Hematopoietic multipotent progenitor cell (in vitro differentiated cells): ENCODE measurements at regions not wholly inside any gene's neighbourhood (a gene's known extent, or its start where the extent isn't known, plus 50 kb on each side); places are given as distances from the start of the nearest gene placed in this dataset.
"Not testable (repeated sequence)": the region's sequence is repeated elsewhere in the genome, so short reads cannot be mapped to it uniquely, and the experiment has no call there.

Experiments
- DNase-seq, 3 donors: peaks; one replicate each; pipeline ENCODE4 v3.0.0-alpha.2; 2011 to 2015; ENCODE audit warnings: low read depth in 2 of 3, low spot score in 2 of 3

DNA sequence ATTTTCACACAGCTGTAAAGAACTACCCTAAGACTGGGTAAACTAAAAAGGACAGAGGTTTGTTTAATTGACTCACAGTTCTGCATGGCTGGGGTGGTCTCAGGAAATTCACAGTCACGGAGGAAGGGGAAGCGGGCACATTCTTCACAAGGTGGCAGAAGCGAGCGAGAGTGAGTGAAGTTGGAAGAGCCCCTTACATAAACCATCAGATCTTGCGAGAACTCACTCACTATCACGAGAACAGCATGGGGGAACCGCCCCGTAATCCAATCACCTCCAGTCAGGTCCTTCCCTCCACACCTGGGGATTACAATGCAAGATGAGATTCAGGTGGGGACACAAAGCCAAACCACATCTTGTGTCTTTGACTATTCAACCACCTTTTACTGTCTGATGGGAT, 700.5 kb downstream of the TENT5A start:
- peak in 1 of 3 donors; percentile 1 for DNase-seq

DNA sequence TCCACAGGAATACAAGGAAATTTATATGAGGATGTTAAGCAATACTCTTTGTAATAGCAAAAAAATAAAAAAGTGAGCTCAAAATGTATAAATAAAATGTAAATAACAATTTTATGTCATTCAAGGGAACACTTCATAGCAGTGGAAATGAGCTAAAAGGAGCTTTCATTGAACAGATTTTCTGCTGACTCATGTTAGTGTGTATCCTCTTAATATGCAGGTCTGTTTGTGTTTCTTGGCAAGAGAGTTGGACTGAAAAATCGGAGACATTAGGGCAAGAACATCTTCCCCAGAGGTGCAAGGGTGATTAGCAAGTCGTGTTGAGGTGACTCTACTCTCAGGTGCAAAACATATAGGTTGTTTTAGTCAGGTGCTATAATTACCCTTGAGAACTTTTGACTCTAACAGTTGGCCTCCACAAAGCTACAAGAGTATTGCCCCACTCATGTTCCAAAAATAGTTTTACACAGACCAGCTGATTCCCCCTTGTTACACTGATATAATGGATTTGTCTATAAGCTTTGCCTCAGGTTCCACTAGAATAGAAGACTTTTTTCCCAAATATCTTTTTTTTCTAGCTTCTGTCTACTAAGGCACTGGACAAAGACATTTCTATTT, 702.9 kb downstream of the TENT5A start:
- DNase-seq, result no peak

GRCh38 chr6:81031416-81031815, 721.1 kb downstream of the TENT5A start:
- DNase-seq, result no peak

- DNase-seq, result no peak
Observed at GRCh38 chr6:81026041-81026553, 726.4 kb downstream of the TENT5A start.

DNA sequence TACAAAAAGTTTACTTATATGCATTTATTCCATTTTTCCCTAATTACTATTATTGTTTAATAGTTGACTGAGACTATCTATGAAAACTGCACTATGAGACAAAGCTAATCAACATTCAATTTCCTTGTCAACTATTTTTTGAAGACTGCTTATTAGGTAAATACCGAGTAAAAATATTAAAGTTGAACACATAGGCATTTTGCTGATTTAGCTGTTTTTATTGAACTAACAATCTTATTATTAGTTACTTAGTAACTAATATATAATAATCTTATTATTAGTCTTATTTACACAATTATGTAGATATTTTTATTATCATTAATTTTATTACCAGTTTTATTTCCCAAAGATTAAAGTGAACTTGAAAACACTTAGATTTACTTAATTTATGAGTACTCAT, 728.8 kb downstream of the TENT5A start:
- DNase-seq, result no peak

DNA sequence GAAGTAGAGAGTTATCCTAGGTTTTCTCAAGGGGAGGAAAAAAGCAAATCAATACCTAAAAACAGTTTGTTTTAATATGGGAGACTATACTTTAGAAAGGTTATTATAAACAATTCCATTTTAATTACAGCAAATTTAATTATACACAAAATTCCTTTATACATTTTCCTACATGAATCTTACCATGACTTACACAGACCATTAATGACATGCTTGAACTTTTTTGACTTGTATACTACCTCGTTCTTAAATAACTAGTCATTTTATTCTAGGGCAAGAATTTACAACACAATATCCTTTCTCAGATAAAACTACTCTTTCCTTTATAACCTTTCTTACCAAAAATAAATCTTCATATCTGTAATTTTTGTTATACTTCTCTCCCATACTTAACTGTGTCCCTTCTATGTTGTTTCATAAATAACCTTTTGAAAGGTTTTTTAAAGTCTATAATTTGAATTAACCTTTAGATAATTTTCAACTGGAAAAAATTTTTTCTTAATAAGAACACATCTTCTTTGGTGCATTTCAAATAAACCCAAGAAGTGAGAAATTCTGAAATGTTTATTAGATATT, 729.4 kb downstream of the TENT5A start:
- no peak for DNase-seq

DNA sequence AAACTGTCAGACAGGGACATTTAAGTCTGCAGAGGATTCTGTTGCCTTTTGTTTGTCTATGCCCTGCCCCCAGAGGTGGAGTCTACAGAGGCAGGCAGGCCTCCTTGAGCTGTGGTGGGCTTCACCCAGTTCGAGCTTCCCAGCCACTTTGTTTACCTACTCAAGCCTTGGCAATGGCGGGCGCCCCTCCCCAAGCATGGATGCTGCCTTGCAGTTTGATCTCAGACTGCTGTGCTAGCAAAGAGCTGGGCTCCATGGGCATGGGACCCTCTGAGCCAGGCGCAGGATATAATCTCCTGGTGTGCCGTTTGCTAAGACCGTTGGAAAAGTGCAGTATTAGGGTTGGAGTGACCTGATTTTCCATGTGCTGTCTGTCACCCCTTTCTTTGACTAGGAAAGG, 734.9 kb downstream of the TENT5A start:
- DNase-seq, result not testable (repeated sequence)

DNA sequence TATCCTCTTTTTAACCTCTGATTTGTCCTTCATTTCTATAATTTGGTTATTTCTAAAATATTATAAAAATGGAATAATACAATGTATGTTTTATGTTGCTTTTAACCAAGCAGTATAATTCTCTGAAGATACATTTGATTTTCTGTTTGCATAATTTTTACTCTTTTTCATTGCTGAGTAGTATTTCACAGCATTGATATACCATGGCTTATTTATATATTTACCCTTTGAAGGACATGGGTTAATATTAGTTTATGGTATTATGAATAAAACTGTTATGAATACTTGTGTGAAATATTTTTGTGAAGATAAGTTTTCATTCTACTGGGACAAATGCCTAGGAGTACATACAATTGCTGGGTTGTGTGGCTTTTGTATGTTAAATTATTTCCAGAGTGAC, 748.6 kb downstream of the TENT5A start:
- no peak for DNase-seq

GRCh38 chr6:81003156-81003555, 749.3 kb downstream of the TENT5A start:
- DNase-seq, result no peak

- no peak for DNase-seq
Observed at GRCh38 chr6:81002126-81002525, 750.4 kb downstream of the TENT5A start.

DNA sequence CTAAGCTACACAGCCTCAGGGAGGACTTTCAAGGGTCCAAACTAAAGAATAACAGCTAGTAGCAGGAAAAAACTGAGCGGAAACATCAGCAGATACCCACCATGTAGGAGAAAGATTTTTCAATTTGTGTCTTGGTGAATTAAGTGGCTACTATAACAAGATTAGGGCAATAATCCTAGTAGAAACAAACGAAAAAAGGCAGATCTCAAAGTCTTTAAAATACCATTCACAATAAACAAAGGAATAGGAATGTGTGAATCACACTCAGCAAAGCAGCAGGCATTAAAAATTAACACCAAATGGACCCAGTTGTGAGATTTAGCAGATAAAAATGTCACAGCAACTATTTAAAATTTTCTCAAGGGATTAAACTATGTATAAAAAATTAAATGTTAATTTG, 761.2 kb downstream of the TENT5A start:
- no peak for DNase-seq

GRCh38 chr6:80988892-80989291, 763.6 kb downstream of the TENT5A start:
- DNase-seq, result no peak

- no peak for DNase-seq
Observed at GRCh38 chr6:80988286-80988685, 764.2 kb downstream of the TENT5A start.

- DNase-seq, result not testable (repeated sequence)
Observed at GRCh38 chr6:80981226-80981625, 771.3 kb downstream of the TENT5A start.

- DNase-seq, result no peak
Observed at GRCh38 chr6:80976336-80976735, 776.1 kb downstream of the TENT5A start.

DNA sequence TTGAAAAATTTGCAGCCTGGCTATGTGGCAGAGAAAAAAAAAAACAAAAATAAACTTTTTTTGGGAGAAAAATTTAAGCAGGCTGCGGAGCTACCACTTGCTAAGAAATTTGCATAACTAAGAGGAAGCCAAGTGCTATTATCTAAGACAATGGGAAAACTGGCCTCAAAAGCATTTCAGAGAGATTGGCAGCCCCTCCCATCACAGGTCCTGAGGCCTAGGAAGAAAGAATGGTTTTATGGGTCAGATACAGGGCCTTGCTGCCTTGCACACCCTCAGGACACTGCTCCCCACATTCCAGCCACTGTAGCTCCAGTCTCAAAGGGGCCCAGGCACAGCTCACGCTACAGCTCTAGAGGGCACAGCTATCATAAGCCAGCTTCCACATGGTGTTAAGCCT, 777.9 kb downstream of the TENT5A start:
- no peak for DNase-seq

DNA sequence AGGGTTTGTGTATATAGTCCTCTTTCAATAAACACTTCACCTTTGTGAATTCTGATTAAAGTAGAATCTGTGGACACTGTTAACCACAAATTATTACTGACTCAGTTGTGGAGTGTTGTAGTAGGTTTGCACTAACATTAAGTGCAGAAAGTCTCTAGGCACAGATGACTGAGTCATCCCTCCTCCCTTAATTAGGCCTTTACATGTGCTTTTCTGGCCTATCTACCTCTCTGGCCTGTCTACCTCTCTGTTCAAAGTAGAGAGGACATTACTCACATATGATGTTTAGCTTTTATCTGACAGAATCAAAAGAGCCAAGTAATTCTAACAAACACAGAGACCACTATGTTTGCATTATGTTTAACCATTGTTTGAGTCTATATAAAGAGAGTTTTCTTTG, 783.0 kb downstream of the TENT5A start:
- no peak for DNase-seq

GRCh38 chr6:80967609-80968008, 784.9 kb downstream of the TENT5A start:
- DNase-seq, result peak in 1 of 3 donors; percentile 0

DNA sequence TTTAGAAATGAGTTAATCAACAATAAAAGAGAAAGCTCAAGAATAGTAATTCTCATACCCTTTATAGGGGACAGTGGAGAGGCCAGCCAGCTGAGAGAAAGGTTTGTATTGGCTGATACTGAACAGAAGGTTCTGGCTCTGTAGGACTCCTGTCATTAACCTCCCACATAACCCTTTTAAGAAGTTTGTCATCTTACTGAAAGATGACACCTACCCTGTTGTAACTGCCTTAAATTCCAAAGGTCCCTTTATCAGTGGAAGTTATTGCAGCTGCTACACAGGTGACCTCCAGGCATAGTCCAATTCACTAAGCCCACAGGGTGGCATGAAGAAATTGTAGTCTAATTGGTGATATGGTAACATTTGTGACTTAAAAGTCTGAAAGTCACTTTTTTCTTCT, 790.1 kb downstream of the TENT5A start:
- DNase-seq, result no peak

DNA sequence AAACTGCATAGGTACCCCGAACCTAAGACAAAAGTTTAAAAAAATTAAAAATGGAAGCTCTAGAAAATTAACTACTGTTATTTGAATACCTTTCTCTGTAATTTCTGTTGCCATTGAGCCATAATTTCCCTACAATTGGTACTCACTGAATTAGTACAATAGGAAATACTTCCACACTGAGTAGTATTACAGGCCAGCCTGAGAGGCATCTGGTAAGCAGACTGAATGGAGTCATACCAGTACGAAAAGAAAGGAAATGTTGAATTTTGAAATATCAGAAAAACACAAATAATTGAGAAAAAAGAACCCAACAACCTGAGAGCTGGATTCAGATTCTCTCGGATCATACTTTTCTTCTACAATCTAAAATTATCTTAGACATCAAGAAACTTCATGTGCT, 791.3 kb downstream of the TENT5A start:
- no peak for DNase-seq

GRCh38 chr6:80959034-80959433, 793.4 kb downstream of the TENT5A start:
- DNase-seq, result no peak

- no peak for DNase-seq
Observed at GRCh38 chr6:80956898-80957297, 795.6 kb downstream of the TENT5A start.

DNA sequence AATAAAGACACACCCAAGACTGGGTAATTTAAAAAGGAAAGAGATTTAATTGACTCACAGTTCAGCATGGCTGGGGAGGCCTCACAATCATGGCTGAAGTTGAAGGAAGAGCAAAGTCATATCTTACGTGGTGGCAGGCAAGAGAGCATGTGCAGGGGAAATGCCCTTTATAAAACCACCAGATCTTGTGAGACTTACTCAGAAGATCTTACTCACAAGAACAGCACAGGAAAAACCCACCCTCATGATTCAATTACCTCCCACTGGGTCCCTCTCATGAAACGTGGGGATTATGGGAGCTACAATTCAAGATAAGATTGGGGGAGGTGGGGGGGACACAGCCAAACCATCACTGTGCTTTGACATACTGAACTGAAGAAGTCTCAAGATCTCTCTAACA, 800.0 kb downstream of the TENT5A start:
- not testable (repeated sequence) for DNase-seq
